ENCODE measurements at regions not wholly inside any gene's neighbourhood (a gene's known extent, or its start where the extent isn't known, plus 50 kb on each side); places are given as distances from the start of the nearest gene placed in this dataset.

DNA sequence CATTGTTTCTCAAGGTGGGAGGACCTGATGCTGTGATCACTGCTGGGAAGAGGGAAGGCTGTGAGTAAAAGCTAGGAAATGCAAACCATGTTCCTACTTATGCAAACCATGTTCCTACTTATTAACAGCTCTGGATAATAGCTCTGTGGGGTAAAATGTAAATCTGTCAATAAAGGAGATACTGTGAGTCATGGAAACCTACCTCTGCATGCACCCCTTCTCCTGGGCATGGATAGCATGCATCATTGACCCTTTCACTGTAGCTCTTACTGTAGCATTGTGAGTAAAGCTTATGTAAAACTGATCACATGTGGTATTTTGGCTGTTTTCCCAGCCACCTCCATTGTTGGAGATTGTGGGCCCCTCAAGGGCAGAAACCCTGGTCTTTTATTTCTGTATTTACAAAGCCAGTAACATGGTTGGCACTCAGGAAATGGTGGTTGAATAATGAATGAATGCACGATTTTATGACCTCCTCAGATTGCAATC is 253.7 kb downstream of the GRIN2B start:
- no peak for TF ChIP-seq POLR2AphosphoS5 (IDR thresholded peaks at IDR 0.05; ENCODE audit: low read depth, low read length)
- TF ChIP-seq SIN3A (IDR thresholded peaks at IDR 0.05; ENCODE audit: borderline replicate concordance, insufficient read depth, low read length): no peak
- TF ChIP-seq, protein P1, sequence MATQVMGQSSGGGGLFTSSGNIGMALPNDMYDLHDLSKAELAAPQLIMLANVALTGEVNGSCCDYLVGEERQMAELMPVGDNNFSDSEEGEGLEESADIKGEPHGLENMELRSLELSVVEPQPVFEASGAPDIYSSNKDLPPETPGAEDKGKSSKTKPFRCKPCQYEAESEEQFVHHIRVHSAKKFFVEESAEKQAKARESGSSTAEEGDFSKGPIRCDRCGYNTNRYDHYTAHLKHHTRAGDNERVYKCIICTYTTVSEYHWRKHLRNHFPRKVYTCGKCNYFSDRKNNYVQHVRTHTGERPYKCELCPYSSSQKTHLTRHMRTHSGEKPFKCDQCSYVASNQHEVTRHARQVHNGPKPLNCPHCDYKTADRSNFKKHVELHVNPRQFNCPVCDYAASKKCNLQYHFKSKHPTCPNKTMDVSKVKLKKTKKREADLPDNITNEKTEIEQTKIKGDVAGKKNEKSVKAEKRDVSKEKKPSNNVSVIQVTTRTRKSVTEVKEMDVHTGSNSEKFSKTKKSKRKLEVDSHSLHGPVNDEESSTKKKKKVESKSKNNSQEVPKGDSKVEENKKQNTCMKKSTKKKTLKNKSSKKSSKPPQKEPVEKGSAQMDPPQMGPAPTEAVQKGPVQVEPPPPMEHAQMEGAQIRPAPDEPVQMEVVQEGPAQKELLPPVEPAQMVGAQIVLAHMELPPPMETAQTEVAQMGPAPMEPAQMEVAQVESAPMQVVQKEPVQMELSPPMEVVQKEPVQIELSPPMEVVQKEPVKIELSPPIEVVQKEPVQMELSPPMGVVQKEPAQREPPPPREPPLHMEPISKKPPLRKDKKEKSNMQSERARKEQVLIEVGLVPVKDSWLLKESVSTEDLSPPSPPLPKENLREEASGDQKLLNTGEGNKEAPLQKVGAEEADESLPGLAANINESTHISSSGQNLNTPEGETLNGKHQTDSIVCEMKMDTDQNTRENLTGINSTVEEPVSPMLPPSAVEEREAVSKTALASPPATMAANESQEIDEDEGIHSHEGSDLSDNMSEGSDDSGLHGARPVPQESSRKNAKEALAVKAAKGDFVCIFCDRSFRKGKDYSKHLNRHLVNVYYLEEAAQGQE (IDR thresholded peaks at IDR 0.05; ENCODE audit: insufficient read depth in 1 of 2, low read depth in 2 of 2, low read length in 2 of 2): no peak
- no peak for TF ChIP-seq TAF1 (IDR thresholded peaks at IDR 0.05; ENCODE audit: borderline replicate concordance, insufficient read depth, low read length)
- no peak for TF ChIP-seq FOXP2 (optimal IDR thresholded peaks at IDR 0.05; ENCODE audit: borderline replicate concordance, extremely low read depth, extremely low read length, insufficient read depth)

Measured in PFSK-1 (cell line).